SK-N-SH (cell line): ENCODE measurements at regions not wholly inside any gene's neighbourhood (a gene's known extent, or its start where the extent isn't known, plus 50 kb on each side); places are given as distances from the start of the nearest gene placed in this dataset.

ENCODE experiments used
- CTCF ChIA-PET: fragments of 300-600, 350-600 bp; formaldehyde crosslinking; extraction: SDS; loops from one replicate; lab custom pipeline; 2021; lab: Yijun Ruan, JAX
- POLR2A ChIA-PET: fragments of 350-600 bp; sonication (Branson Sonifier 250); formaldehyde crosslinking; extraction: SDS; loops from one replicate; lab custom pipeline; 2020; ENCODE audit warnings: antibody characterized with exemption, inconsistent platforms; lab: Yijun Ruan, JAX
- DNase-seq: peaks from one replicate; pipeline ENCODE4 v3.0.0; 2012
- H2AFZ ChIP-seq: fragments of 200-600 bp; sonication (generic); 2 replicates; pipeline ENCODE4 v1.8.1; 2016; ENCODE audit warnings: antibody characterized with exemption, mild to moderate bottlenecking, low read depth
- H3F3A ChIP-seq: fragments of 200-600 bp; sonication (generic); replicated peaks from 2 replicates; pipeline ENCODE3; 2016; ENCODE audit warnings: antibody characterized with exemption, mild to moderate bottlenecking; ENCODE audit not compliant: insufficient read depth
- H3K27ac ChIP-seq, 2 experiments: fragments of 200-500 bp in 1 of 2; fragments of 200-600 bp in 1 of 2; sonication (Bioruptor generic) in 1 of 2; sonication (generic), shearing (Covaris generic) in 1 of 2; 2 replicates each; pipeline versions ENCODE4 v1.5.1 to v1.6.1; 2014 to 2016; ENCODE audit warnings: low read depth in 2 of 2, inconsistent platforms in 1 of 2, low read length in 1 of 2, mild to moderate bottlenecking in 1 of 2, mixed read lengths in 1 of 2
- H3K27me3 ChIP-seq: fragments of 200-600 bp; sonication (generic), shearing (Covaris generic); 2 replicates; pipeline ENCODE4 v1.6.1; 2016; ENCODE audit warnings: mixed run types; ENCODE audit not compliant: insufficient read depth
- H3K36me3 ChIP-seq, 2 experiments: fragments of 200-500 bp in 1 of 2; fragments of 200-600 bp in 1 of 2; sonication (Bioruptor generic) in 1 of 2; sonication (generic) in 1 of 2; replicated peaks in 1 of 2; 2 replicates each; pipeline versions ENCODE3 to v1.5.1; 2014 to 2016; ENCODE audit warnings: low read length in 1 of 2, mild to moderate bottlenecking in 1 of 2; ENCODE audit not compliant: insufficient read depth in 2 of 2, control insufficient read depth in 1 of 2
- H3K4me1 ChIP-seq, 2 experiments: fragments of 200-500 bp in 1 of 2; fragments of 200-600 bp in 1 of 2; sonication (Bioruptor generic) in 1 of 2; sonication (generic), shearing (Covaris generic) in 1 of 2; 2 replicates each; pipeline versions ENCODE4 v1.5.1 to v1.6.1; 2014 to 2016; ENCODE audit warnings: low read depth in 1 of 2, low read length in 1 of 2, mixed run types in 1 of 2; ENCODE audit not compliant: insufficient read depth in 2 of 2, control insufficient read depth in 1 of 2
- H3K4me2 ChIP-seq: fragments of 200-600 bp; sonication (generic), shearing (Covaris generic); 2 replicates; pipeline ENCODE4 v1.6.1; 2017; ENCODE audit warnings: mixed run types
- H3K4me3 ChIP-seq, 2 experiments: fragments of 200-500 bp in 1 of 2; fragments of 200-600 bp in 1 of 2; sonication (Bioruptor generic) in 1 of 2; sonication (generic), shearing (Covaris generic) in 1 of 2; 2 replicates each; pipeline versions ENCODE4 v1.5.1 to v1.8.1; 2014 to 2016; ENCODE audit warnings: low read depth in 2 of 2, inconsistent platforms in 1 of 2, low read length in 1 of 2, mild to moderate bottlenecking in 1 of 2, mixed read lengths in 1 of 2, moderate library complexity in 1 of 2
- H3K79me2 ChIP-seq: fragments of 200-600 bp; sonication (generic); 2 replicates; pipeline ENCODE4 v1.8.1; 2017; ENCODE audit warnings: mild to moderate bottlenecking; ENCODE audit not compliant: insufficient read depth
- H3K9ac ChIP-seq: fragments of 200-600 bp; sonication (generic); 2 replicates; pipeline ENCODE4 v1.6.1; 2017; ENCODE audit warnings: mixed run types
- H3K9me2 ChIP-seq: fragments of 200-600 bp; sonication (generic); 2 replicates; pipeline ENCODE4 v1.6.1; 2017; ENCODE audit warnings: mixed run types
- H3K9me3 ChIP-seq: fragments of 200-600 bp; sonication (generic); 2 replicates; pipeline ENCODE4 v1.6.1; 2017; ENCODE audit warnings: mixed run types, mild to moderate bottlenecking, moderate library complexity
- H4K20me1 ChIP-seq: fragments of 200-600 bp; sonication (generic); 2 replicates; pipeline ENCODE4 v1.6.1; 2017; ENCODE audit warnings: mild to moderate bottlenecking, mixed run types; ENCODE audit not compliant: insufficient read depth
- EP300 ChIP-seq, 2 experiments: IDR thresholded peaks; 2 replicates each; pipeline versions ENCODE4 v1.4.0 to v1.6.1; 2012; ENCODE audit warnings: borderline replicate concordance in 1 of 2, low read depth in 1 of 2, low read length in 1 of 2
- EZH2phosphoT487 ChIP-seq: fragments of 200-600 bp; sonication (generic); IDR thresholded peaks from 2 replicates; pipeline ENCODE4 v1.6.1; 2017; ENCODE audit warnings: low read depth, mixed run types, mild to moderate bottlenecking, antibody characterized with exemption, moderate library complexity, borderline replicate concordance
- FOSL2 ChIP-seq: IDR thresholded peaks from 2 replicates; pipeline ENCODE4 v1.4.0; 2012; ENCODE audit warnings: low read depth, mild to moderate bottlenecking, moderate library complexity, borderline replicate concordance
- FOXJ3 ChIP-seq: sonication (generic); formaldehyde crosslinking; IDR thresholded peaks from 2 replicates; pipeline ENCODE4 v1.5.1; 2020; ENCODE audit warnings: mild to moderate bottlenecking, missing genetic modification reagents
- GABPA ChIP-seq: IDR thresholded peaks from 2 replicates; pipeline ENCODE4 v1.4.0; 2012; ENCODE audit warnings: low read depth, mild to moderate bottlenecking
- GATA2 ChIP-seq: sonication (generic); formaldehyde crosslinking; IDR thresholded peaks from 2 replicates; pipeline ENCODE4 v1.5.0; 2020; ENCODE audit warnings: mild to moderate bottlenecking, missing genetic modification reagents
- JUND ChIP-seq: IDR thresholded peaks from 2 replicates; pipeline ENCODE4 v1.4.0; 2012
- MEF2A ChIP-seq: IDR thresholded peaks from 2 replicates; pipeline ENCODE4 v1.4.0; 2012; ENCODE audit warnings: low read depth, borderline replicate concordance
- RCOR1 ChIP-seq: fragments of 150-350 bp; IDR thresholded peaks from 2 replicates; pipeline ENCODE4 v1.6.1; 2017; ENCODE audit warnings: antibody characterized with exemption, low read length
- RXRA ChIP-seq: IDR thresholded peaks from 2 replicates; pipeline ENCODE4 v1.4.0; 2012; ENCODE audit warnings: low read depth, mild to moderate bottlenecking, borderline replicate concordance
- SIN3A ChIP-seq: IDR thresholded peaks from 2 replicates; pipeline ENCODE4 v1.6.1; 2012; ENCODE audit warnings: low read depth, mild to moderate bottlenecking, low read length, moderate library complexity, borderline replicate concordance
- TAF1 ChIP-seq: IDR thresholded peaks from 2 replicates; pipeline ENCODE4 v1.6.1; 2012; ENCODE audit warnings: low read depth, mild to moderate bottlenecking, low read length, moderate library complexity, borderline replicate concordance
- TCF12 ChIP-seq: IDR thresholded peaks from 2 replicates; pipeline ENCODE4 v1.4.0; 2012
- TEAD4 ChIP-seq: IDR thresholded peaks from 2 replicates; pipeline ENCODE4 v1.4.0; 2012; ENCODE audit warnings: mild to moderate bottlenecking, borderline replicate concordance; ENCODE audit not compliant: insufficient read depth
- YY1 ChIP-seq: IDR thresholded peaks from 2 replicates; pipeline ENCODE4 v1.4.0; 2012; ENCODE audit warnings: low read depth, mild to moderate bottlenecking
- WGBS: methylation state at CpG from one replicate; pipeline ENCODE4 v1.1.6; 2017; ENCODE audit warnings: low lambda C conversion rate; 5-methylcytosine and 5-hydroxymethylcytosine counted together
- TF ChIP-seq, protein P1 (sequence below): IDR thresholded peaks from 2 replicates; pipeline ENCODE4 v1.4.0; 2012; ENCODE audit warnings: low read depth
- TF ChIP-seq, protein P2 (sequence below): IDR thresholded peaks from 2 replicates; pipeline ENCODE4 v1.6.1; 2012; ENCODE audit warnings: mild to moderate bottlenecking, low read depth, low read length, moderate library complexity
- TF ChIP-seq, protein P3 (sequence below): IDR thresholded peaks from 2 replicates; pipeline ENCODE4 v1.4.0; 2012; ENCODE audit warnings: low read depth, borderline replicate concordance
- TF ChIP-seq, protein P4 (sequence below): fragments of 150-350 bp; IDR thresholded peaks from 2 replicates; pipeline ENCODE4 v1.6.1; 2016; ENCODE audit warnings: mild to moderate bottlenecking, low read depth, low read length
- TF ChIP-seq, protein P5 (sequence below): IDR thresholded peaks from 2 replicates; pipeline ENCODE4; 2012

DNA sequence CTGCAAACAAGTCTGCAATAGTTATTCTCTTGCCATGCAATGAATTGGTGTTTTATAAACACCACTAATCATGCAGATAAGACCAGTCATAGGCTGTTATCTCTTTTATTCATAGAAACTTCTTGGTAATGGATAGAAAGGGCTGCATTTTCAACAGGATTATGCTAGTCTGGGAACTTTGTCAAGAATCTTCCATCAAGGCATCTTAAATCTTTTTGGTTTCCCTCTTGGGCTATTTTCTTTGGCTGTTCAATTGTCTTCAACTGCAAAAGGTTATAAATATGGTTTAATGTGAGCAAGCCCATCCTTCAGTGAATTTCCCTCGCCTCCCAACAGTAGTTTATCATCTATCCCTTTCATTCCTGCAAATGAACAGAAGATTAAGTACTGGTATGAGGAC, 59.0 kb upstream of the MINAR1 start:
- Histone ChIP-seq H3K9me2 (no peaks in the 10 kb centered on the region), H3K36me3 (no peaks in the 10 kb centered on the region), H4K20me1 (no peaks in the 10 kb centered on the region), H3K79me2 (no peaks in the 10 kb centered on the region), H3K4me3 (no peak overlapping the region), H2AFZ (no peak overlapping the region), H3K4me2 (no peak overlapping the region), H3K9ac (no peak overlapping the region), H3K27me3 (no peaks in the 10 kb centered on the region), H3K4me1 (peaks cover 0 to 4% of the 10 kb centered on the region in 2 experiments; a peak in 1 of 4 replicates), H3K27ac (no peak overlapping the region), H3K9me3 (no peaks in the 10 kb centered on the region), H3F3A (no peaks in the 10 kb centered on the region)
- 61% methylated on average over 1 of the region's 1 CpG for WGBS
- TF ChIP-seq, protein P1, sequence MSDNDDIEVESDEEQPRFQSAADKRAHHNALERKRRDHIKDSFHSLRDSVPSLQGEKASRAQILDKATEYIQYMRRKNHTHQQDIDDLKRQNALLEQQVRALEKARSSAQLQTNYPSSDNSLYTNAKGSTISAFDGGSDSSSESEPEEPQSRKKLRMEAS = no peak
- TF ChIP-seq TCF12 = no peak
- TF ChIP-seq, protein P2, sequence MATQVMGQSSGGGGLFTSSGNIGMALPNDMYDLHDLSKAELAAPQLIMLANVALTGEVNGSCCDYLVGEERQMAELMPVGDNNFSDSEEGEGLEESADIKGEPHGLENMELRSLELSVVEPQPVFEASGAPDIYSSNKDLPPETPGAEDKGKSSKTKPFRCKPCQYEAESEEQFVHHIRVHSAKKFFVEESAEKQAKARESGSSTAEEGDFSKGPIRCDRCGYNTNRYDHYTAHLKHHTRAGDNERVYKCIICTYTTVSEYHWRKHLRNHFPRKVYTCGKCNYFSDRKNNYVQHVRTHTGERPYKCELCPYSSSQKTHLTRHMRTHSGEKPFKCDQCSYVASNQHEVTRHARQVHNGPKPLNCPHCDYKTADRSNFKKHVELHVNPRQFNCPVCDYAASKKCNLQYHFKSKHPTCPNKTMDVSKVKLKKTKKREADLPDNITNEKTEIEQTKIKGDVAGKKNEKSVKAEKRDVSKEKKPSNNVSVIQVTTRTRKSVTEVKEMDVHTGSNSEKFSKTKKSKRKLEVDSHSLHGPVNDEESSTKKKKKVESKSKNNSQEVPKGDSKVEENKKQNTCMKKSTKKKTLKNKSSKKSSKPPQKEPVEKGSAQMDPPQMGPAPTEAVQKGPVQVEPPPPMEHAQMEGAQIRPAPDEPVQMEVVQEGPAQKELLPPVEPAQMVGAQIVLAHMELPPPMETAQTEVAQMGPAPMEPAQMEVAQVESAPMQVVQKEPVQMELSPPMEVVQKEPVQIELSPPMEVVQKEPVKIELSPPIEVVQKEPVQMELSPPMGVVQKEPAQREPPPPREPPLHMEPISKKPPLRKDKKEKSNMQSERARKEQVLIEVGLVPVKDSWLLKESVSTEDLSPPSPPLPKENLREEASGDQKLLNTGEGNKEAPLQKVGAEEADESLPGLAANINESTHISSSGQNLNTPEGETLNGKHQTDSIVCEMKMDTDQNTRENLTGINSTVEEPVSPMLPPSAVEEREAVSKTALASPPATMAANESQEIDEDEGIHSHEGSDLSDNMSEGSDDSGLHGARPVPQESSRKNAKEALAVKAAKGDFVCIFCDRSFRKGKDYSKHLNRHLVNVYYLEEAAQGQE = no peak
- TF ChIP-seq GABPA = no peak
- TF ChIP-seq, protein P3, sequence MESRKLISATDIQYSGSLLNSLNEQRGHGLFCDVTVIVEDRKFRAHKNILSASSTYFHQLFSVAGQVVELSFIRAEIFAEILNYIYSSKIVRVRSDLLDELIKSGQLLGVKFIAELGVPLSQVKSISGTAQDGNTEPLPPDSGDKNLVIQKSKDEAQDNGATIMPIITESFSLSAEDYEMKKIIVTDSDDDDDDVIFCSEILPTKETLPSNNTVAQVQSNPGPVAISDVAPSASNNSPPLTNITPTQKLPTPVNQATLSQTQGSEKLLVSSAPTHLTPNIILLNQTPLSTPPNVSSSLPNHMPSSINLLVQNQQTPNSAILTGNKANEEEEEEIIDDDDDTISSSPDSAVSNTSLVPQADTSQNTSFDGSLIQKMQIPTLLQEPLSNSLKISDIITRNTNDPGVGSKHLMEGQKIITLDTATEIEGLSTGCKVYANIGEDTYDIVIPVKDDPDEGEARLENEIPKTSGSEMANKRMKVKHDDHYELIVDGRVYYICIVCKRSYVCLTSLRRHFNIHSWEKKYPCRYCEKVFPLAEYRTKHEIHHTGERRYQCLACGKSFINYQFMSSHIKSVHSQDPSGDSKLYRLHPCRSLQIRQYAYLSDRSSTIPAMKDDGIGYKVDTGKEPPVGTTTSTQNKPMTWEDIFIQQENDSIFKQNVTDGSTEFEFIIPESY = no peak
- no peak for TF ChIP-seq JUND
- TF ChIP-seq YY1 = no peak
- TF ChIP-seq, protein P4, sequence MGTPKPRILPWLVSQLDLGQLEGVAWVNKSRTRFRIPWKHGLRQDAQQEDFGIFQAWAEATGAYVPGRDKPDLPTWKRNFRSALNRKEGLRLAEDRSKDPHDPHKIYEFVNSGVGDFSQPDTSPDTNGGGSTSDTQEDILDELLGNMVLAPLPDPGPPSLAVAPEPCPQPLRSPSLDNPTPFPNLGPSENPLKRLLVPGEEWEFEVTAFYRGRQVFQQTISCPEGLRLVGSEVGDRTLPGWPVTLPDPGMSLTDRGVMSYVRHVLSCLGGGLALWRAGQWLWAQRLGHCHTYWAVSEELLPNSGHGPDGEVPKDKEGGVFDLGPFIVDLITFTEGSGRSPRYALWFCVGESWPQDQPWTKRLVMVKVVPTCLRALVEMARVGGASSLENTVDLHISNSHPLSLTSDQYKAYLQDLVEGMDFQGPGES = no peak
- no peak for TF ChIP-seq TAF1
- TF ChIP-seq RCOR1 = no peak
- no peak for TF ChIP-seq EP300 (IDR thresholded peaks at IDR 0.05; ENCODE audit: borderline replicate concordance in 1 of 2, low read depth in 1 of 2, low read length in 1 of 2)
- TF ChIP-seq FOXJ3 (CRISPR knock-in tag) = no peak
- no peak for TF ChIP-seq GATA2 (CRISPR knock-in tag)
- no peak for TF ChIP-seq FOSL2
- TF ChIP-seq MEF2A = no peak
- TF ChIP-seq TEAD4 = no peak
- no peak for TF ChIP-seq SIN3A
- TF ChIP-seq, protein P5, sequence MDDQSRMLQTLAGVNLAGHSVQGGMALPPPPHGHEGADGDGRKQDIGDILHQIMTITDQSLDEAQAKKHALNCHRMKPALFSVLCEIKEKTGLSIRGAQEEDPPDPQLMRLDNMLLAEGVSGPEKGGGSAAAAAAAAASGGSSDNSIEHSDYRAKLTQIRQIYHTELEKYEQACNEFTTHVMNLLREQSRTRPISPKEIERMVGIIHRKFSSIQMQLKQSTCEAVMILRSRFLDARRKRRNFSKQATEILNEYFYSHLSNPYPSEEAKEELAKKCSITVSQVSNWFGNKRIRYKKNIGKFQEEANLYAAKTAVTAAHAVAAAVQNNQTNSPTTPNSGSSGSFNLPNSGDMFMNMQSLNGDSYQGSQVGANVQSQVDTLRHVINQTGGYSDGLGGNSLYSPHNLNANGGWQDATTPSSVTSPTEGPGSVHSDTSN = no peak
- no peak for TF ChIP-seq RXRA
- no peak for TF ChIP-seq EZH2phosphoT487
- CTCF ChIA-PET = interaction anchor here (0.5 to 1.5 kb wide), 3 partner anchors 8 to 824 kb away, joined by 3 to 12 read pairs (median 4); no protein-coding TSS in a partner anchor
- POLR2A ChIA-PET = no interaction called here
- DNase-seq = no peak
